OCI-LY1 (cell line): ENCODE measurements at regions not wholly inside any gene's neighbourhood (a gene's known extent, or its start where the extent isn't known, plus 50 kb on each side); places are given as distances from the start of the nearest gene placed in this dataset.

Source experiments
- CTCF ChIP-seq: fragments of 200-600 bp; sonication (generic), shearing (Covaris generic); IDR thresholded peaks from 2 replicates; pipeline ENCODE4 v1.5.1; 2017; ENCODE audit warnings: mild to moderate bottlenecking, antibody characterized with exemption, low read length, moderate library complexity, mixed read lengths
- EZH2 ChIP-seq: fragments of 200-600 bp; sonication (generic), shearing (Covaris generic); IDR thresholded peaks from 2 replicates; pipeline ENCODE4 v1.8.0; 2017; ENCODE audit warnings: borderline replicate concordance, mixed run types, mild to moderate bottlenecking, antibody characterized with exemption, low read length, moderate library complexity, mixed read lengths

GRCh38 chr7:118418433-118418832 is 193.9 kb downstream of the ANKRD7 start:
- TF ChIP-seq CTCF (no peak), EZH2 (no peak)
